IMR-90 (cell line): ENCODE measurements at regions not wholly inside any gene's neighbourhood (a gene's known extent, or its start where the extent isn't known, plus 50 kb on each side); places are given as distances from the start of the nearest gene placed in this dataset.

Experiments used
- ATAC-seq: fragments of 200-7000 bp; cut with Tn5 transposase; 2 replicates; pipeline ENCODE4 v1.9.1; 2020; ENCODE audit warnings: low read depth, mild to moderate bottlenecking, moderate library complexity
- BruUV-seq: library from RNA; stranded (reverse); fragments of 400-500 nt; replicated peaks from 2 replicates; lab custom pipeline; 2021; lab: Mats Ljungman, UMichigan
- CTCF ChIA-PET: fragments of 300-600 bp; formaldehyde crosslinking; extraction: SDS; loops from one replicate; lab custom pipeline; 2021; ENCODE audit warnings: antibody characterized with exemption; lab: Yijun Ruan, JAX
- POLR2A ChIA-PET: fragments of 300-600 bp; sonication (Branson Sonifier 250); formaldehyde crosslinking; loops from one replicate; lab custom pipeline; 2022; ENCODE audit warnings: antibody characterized with exemption; ENCODE audit not compliant: unreplicated experiment; lab: Charles Lee
- DNase-seq: peaks from one replicate; pipeline ENCODE4 v3.0.0; 2013
- H2AFZ ChIP-seq: replicated peaks from 2 replicates; pipeline ENCODE3; 2013; ENCODE audit warnings: low read length, mild to moderate bottlenecking; ENCODE audit not compliant: poor library complexity
- H2AK5ac ChIP-seq: 2 replicates; pipeline ENCODE4 v1.6.1; 2013; ENCODE audit warnings: low read depth, low read length, inconsistent platforms
- H2AK9ac ChIP-seq: replicated peaks from 2 replicates; pipeline ENCODE3; 2013; ENCODE audit warnings: mild to moderate bottlenecking, low read depth, low read length, moderate library complexity; ENCODE audit not compliant: poor library complexity
- H2BK120ac ChIP-seq: 2 replicates; pipeline ENCODE4 v1.6.1; 2013; ENCODE audit warnings: low read depth, low read length, inconsistent platforms
- H2BK15ac ChIP-seq: 3 replicates; pipeline ENCODE4 v1.6.1; 2013; ENCODE audit warnings: low read depth, low read length, inconsistent platforms
- H2BK20ac ChIP-seq: 2 replicates; pipeline ENCODE4 v1.6.1; 2013; ENCODE audit warnings: low read depth, mild to moderate bottlenecking, inconsistent platforms, low read length, moderate library complexity
- H2BK5ac ChIP-seq: 2 replicates; pipeline ENCODE4 v1.6.1; 2013; ENCODE audit warnings: mild to moderate bottlenecking, low read depth, low read length, inconsistent platforms; ENCODE audit not compliant: poor library complexity, severe bottlenecking
- H3K14ac ChIP-seq: replicated peaks from 2 replicates; pipeline ENCODE4 v1.6.1; 2013; ENCODE audit warnings: low read depth, low read length, inconsistent platforms
- H3K18ac ChIP-seq: 2 replicates; pipeline ENCODE4 v1.6.1; 2013; ENCODE audit warnings: low read depth, low read length, control low read depth
- H3K23ac ChIP-seq: 2 replicates; pipeline ENCODE4 v1.6.1; 2013; ENCODE audit warnings: low read depth, low read length, inconsistent platforms
- H3K27ac ChIP-seq: 2 replicates; pipeline ENCODE4 v1.5.1; 2013; ENCODE audit warnings: mild to moderate bottlenecking, control low read depth, low read length; ENCODE audit not compliant: insufficient read depth
- H3K27me3 ChIP-seq: 2 replicates; pipeline ENCODE4 v1.6.1; 2013; ENCODE audit warnings: low read length; ENCODE audit not compliant: control insufficient read depth, insufficient read depth
- H3K36me3 ChIP-seq: 2 replicates; pipeline ENCODE4 v1.6.1; 2013; ENCODE audit warnings: low read length, mixed read lengths; ENCODE audit not compliant: control insufficient read depth, insufficient read depth
- H3K4ac ChIP-seq: 2 replicates; pipeline ENCODE4 v1.6.1; 2013; ENCODE audit warnings: low read depth, low read length, inconsistent platforms
- H3K4me1 ChIP-seq: 2 replicates; pipeline ENCODE4 v1.6.1; 2013; ENCODE audit warnings: low read length, mixed read lengths; ENCODE audit not compliant: control insufficient read depth, insufficient read depth
- H3K4me2 ChIP-seq: 2 replicates; pipeline ENCODE4 v1.6.1; 2013; ENCODE audit warnings: low read depth, mild to moderate bottlenecking, control low read depth, low read length, moderate library complexity
- H3K4me3 ChIP-seq: 2 replicates; pipeline ENCODE4 v1.5.1; 2013; ENCODE audit warnings: low read depth, mild to moderate bottlenecking, control low read depth, low read length, moderate library complexity; ENCODE audit not compliant: insufficient read depth
- H3K56ac ChIP-seq: 2 replicates; pipeline ENCODE4 v1.6.1; 2013; ENCODE audit warnings: low read length, inconsistent platforms; ENCODE audit not compliant: insufficient read depth; ENCODE audit errors: extremely low read depth
- H3K79me1 ChIP-seq, 2 experiments: 2 replicates each; pipeline ENCODE4 v1.6.1; 2013; ENCODE audit warnings: low read length in 2 of 2, inconsistent platforms in 1 of 2, low read depth in 1 of 2
- H3K9ac ChIP-seq: 2 replicates; pipeline ENCODE4 v1.6.1; 2013; ENCODE audit warnings: low read depth, low read length, control low read depth
- H3K9me1 ChIP-seq: 2 replicates; pipeline ENCODE4 v1.6.1; 2013; ENCODE audit warnings: low read length, inconsistent platforms; ENCODE audit not compliant: insufficient read depth
- H3K9me3 ChIP-seq: 2 replicates; pipeline ENCODE4 v1.6.1; 2013; ENCODE audit warnings: low read length; ENCODE audit not compliant: control insufficient read depth, insufficient read depth
- H4K20me1 ChIP-seq: 2 replicates; pipeline ENCODE4 v1.6.1; 2013; ENCODE audit warnings: low read length, inconsistent platforms; ENCODE audit not compliant: insufficient read depth
- H4K5ac ChIP-seq: 2 replicates; pipeline ENCODE4 v1.6.1; 2013; ENCODE audit warnings: mild to moderate bottlenecking, low read depth, low read length, control low read depth
- H4K8ac ChIP-seq, 2 experiments: 2 replicates each; pipeline ENCODE4 v1.6.1; 2013; ENCODE audit warnings: low read depth in 2 of 2, low read length in 2 of 2, control low read depth in 1 of 2, inconsistent platforms in 1 of 2
- H4K91ac ChIP-seq: 2 replicates; pipeline ENCODE4 v1.6.1; 2013; ENCODE audit warnings: low read depth, low read length, inconsistent platforms; ENCODE audit not compliant: insufficient read depth
- BHLHE40 ChIP-seq: fragments of 150-350 bp; IDR thresholded peaks from 2 replicates; pipeline ENCODE4 v1.6.1; 2016; ENCODE audit warnings: mild to moderate bottlenecking, low read depth, low read length
- MAFK ChIP-seq: IDR thresholded peaks from 2 replicates; pipeline ENCODE4 v1.6.1; 2012; ENCODE audit warnings: low read depth, low read length, improper control_type of control experiment
- POLR2A ChIP-seq: IDR thresholded peaks from 2 replicates; pipeline ENCODE4 v1.6.1; 2012; ENCODE audit warnings: mild to moderate bottlenecking, low read depth, low read length
- WGBS, 2 experiments: methylation state at CpG; one replicate each; pipeline versions ENCODE4 v1.1.5 to v1.1.7; 2013; ENCODE audit warnings: missing lambda C conversion rate in 2 of 2; ENCODE audit not compliant: insufficient read length in 1 of 2; ENCODE audit errors: extremely low coverage in 2 of 2; 5-methylcytosine and 5-hydroxymethylcytosine counted together
- dilution Hi-C: fragments of 300-500 bp; cut with HindIII; formaldehyde crosslinking; loops from one replicate; pipeline ENCODE4 v1.14.3; 2018; ENCODE audit warnings: low sequenced_read_pairs; ENCODE audit not compliant: unreplicated experiment
- in situ Hi-C: fragments of 300-500 bp; cut with MboI; formaldehyde crosslinking; loops from 3 replicates; pipeline ENCODE4 v1.14.3; 2019; ENCODE audit warnings: low sequenced_read_pairs, inconsistent platforms, mixed read lengths
- intact Hi-C: fragments of 100-400 bp; cut with micrococcal nuclease; formaldehyde crosslinking; loops from 2 replicates; pipeline ENCODE4 v1.10.0; 2022

- Histone ChIP-seq H2BK15ac (no peak overlapping the region), H3K4me2 (no peak overlapping the region), H3K4me1 (no peaks in the 10 kb centered on the region), H4K91ac (no peak overlapping the region), H3K56ac (no peak overlapping the region), H3K9ac (no peak overlapping the region), H3K18ac (no peak overlapping the region), H2BK20ac (no peak overlapping the region), H2BK5ac (no peak overlapping the region), H2BK120ac (no peak overlapping the region), H3K79me1 (no peaks in the 10 kb centered on the region), H2AFZ (no peak overlapping the region), H3K27ac (no peak overlapping the region), H4K20me1 (no peaks in the 10 kb centered on the region), H3K27me3 (peaks cover 39% of the 10 kb centered on the region), H3K4ac (no peak overlapping the region), H3K9me1 (no peaks in the 10 kb centered on the region), H2AK9ac (no peak overlapping the region), H2AK5ac (no peak overlapping the region), H3K23ac (no peak overlapping the region), H3K14ac (no peak overlapping the region), H4K8ac (no peak overlapping the region), H3K4me3 (no peak overlapping the region), H3K9me3 (no peaks in the 10 kb centered on the region), H3K36me3 (no peaks in the 10 kb centered on the region), H4K5ac (no peak overlapping the region)
- in situ Hi-C loops: no loop called here
- POLR2A ChIA-PET: no interaction called here
- CTCF ChIA-PET: interaction anchor here (1.6 kb wide), 1 partner anchor 11 kb away, joined by 4 read pairs; no protein-coding TSS in a partner anchor
- no peak for ATAC-seq
- WGBS, 2 experiments: no CpG with 5 or more reads among the region's 4 CpGs
- intact Hi-C loops: no loop called here
- TF ChIP-seq POLR2A (no peak), BHLHE40 (no peak), MAFK (no peak)
- BruUV-seq: no TSS peak
- dilution Hi-C loops: no loop called here
- DNase-seq: no peak
Measured at GRCh38 chr7:140242057-140243031, 65.6 kb upstream of the KDM7A start.
